HepG2 (cell line): ENCODE measurements at regions not wholly inside any gene's neighbourhood (a gene's known extent, or its start where the extent isn't known, plus 50 kb on each side); places are given as distances from the start of the nearest gene placed in this dataset.

Experiments used
- ATAC-seq: fragments of 200-7000 bp; cut with Tn5 transposase; 3 replicates; pipeline ENCODE4 v1.9.1; 2020; ENCODE audit warnings: mild to moderate bottlenecking, moderate library complexity
- BruUV-seq: library from RNA; stranded (reverse); fragments of 400-500 nt; replicated peaks from 2 replicates; lab custom pipeline; 2021; lab: Mats Ljungman, UMichigan
- CTCF ChIA-PET: fragments of 300-600 bp; formaldehyde crosslinking; extraction: SDS; loops from one replicate; lab custom pipeline; 2021; ENCODE audit warnings: low total read pairs, inconsistent platforms, low intra/inter-chr PET ratio; lab: Yijun Ruan, JAX
- POLR2A ChIA-PET: fragments of 350-600 bp; sonication (Branson Sonifier 250); formaldehyde crosslinking; loops from one replicate; lab custom pipeline; 2020; ENCODE audit warnings: antibody characterized with exemption, inconsistent platforms; lab: Yijun Ruan, JAX
- DNase-seq: peaks from one replicate; pipeline ENCODE4 v3.0.0-alpha.2; 2015; ENCODE audit warnings: low spot score
- FAIRE-seq: peaks from 3 replicates; lab custom pipeline; 2011; peaks lifted over from hg19 to GRCh38; lab: Jason Lieb, UNC
- H2AFZ ChIP-seq: one replicate; pipeline ENCODE4 v1.6.1; 2011; ENCODE audit warnings: low read length, inconsistent platforms
- H3K27ac ChIP-seq: fragments of 300-600 bp; 3 replicates; pipeline ENCODE4 v1.8.0; 2011; ENCODE audit warnings: mixed run types, mild to moderate bottlenecking, mixed read lengths, low read length, inconsistent platforms; ENCODE audit not compliant: insufficient read depth; ENCODE audit errors: extremely low read length
- H3K27me3 ChIP-seq, 2 experiments: fragments of 200-600 bp in 1 of 2; 2 replicates in 1 of 2; 3 replicates in 1 of 2; pipeline versions ENCODE4 v1.6.0 to v1.8.0; 2011; ENCODE audit warnings: low read length in 2 of 2, mild to moderate bottlenecking in 2 of 2, moderate library complexity in 2 of 2, inconsistent platforms in 1 of 2; ENCODE audit not compliant: insufficient read depth in 2 of 2, control insufficient read depth in 1 of 2
- H3K36me3 ChIP-seq, 2 experiments: fragments of 200-600 bp in 1 of 2; replicated peaks in 1 of 2; 2 replicates in 1 of 2; 3 replicates in 1 of 2; pipeline versions ENCODE4 v1.5.1 to v1.8.0; 2011; ENCODE audit warnings: low read length in 2 of 2, inconsistent platforms in 1 of 2; ENCODE audit not compliant: insufficient read depth in 2 of 2, control insufficient read depth in 1 of 2
- H3K4me1 ChIP-seq: 2 replicates; pipeline ENCODE4 v1.5.1; 2012; ENCODE audit warnings: low read length, inconsistent platforms; ENCODE audit not compliant: insufficient read depth
- H3K4me2 ChIP-seq: 2 replicates; pipeline ENCODE4 v1.6.0; 2011; ENCODE audit warnings: low read depth, low read length, inconsistent platforms
- H3K4me3 ChIP-seq, 3 experiments: fragments of 200-600 bp in 1 of 3; sonication (generic), shearing (Covaris generic) in 1 of 3; replicated peaks in 1 of 3; 2 replicates each; pipeline ENCODE4 v1.5.1; 2011 to 2016; ENCODE audit warnings: low read length in 3 of 3, inconsistent platforms in 2 of 3, low read depth in 2 of 3, mild to moderate bottlenecking in 2 of 3, control low read depth in 1 of 3, mixed read lengths in 1 of 3; ENCODE audit not compliant: insufficient read depth in 1 of 3
- H3K79me2 ChIP-seq: one replicate; pipeline ENCODE4 v1.6.1; 2011; ENCODE audit warnings: low read length, inconsistent platforms; ENCODE audit not compliant: insufficient read depth
- H3K9ac ChIP-seq: 2 replicates; pipeline ENCODE4 v1.6.0; 2011; ENCODE audit warnings: mild to moderate bottlenecking, low read depth, low read length, inconsistent platforms; ENCODE audit not compliant: insufficient read depth
- H3K9me3 ChIP-seq: 2 replicates; pipeline ENCODE4 v1.5.1; 2012; ENCODE audit warnings: mild to moderate bottlenecking, low read length
- H4K20me1 ChIP-seq: 2 replicates; pipeline ENCODE4 v1.6.0; 2011; ENCODE audit warnings: inconsistent platforms, mild to moderate bottlenecking, low read length, moderate library complexity; ENCODE audit not compliant: insufficient read depth
- ARHGAP35 ChIP-seq: sonication (generic); formaldehyde crosslinking; IDR thresholded peaks from 2 replicates; pipeline ENCODE4 v1.9.0; 2022; ENCODE audit warnings: mild to moderate bottlenecking, inconsistent platforms, moderate library complexity, missing genetic modification reagents, borderline replicate concordance
- ATF3 ChIP-seq: sonication (generic); formaldehyde crosslinking; IDR thresholded peaks from 2 replicates; pipeline ENCODE4 v1.4.0; 2020; ENCODE audit warnings: missing genetic modification reagents
- DNMT3B ChIP-seq: conservative IDR thresholded peaks from 2 replicates; pipeline ENCODE4 v1.6.1; 2016; ENCODE audit warnings: missing biosample characterization, control low read depth
- GLI4 ChIP-seq: sonication (generic); formaldehyde crosslinking; IDR thresholded peaks from 2 replicates; pipeline ENCODE4 v1.5.1; 2020; ENCODE audit warnings: missing genetic modification reagents, mild to moderate bottlenecking, moderate library complexity, borderline replicate concordance
- PAXIP1 ChIP-seq: sonication (generic); formaldehyde crosslinking; conservative IDR thresholded peaks from 2 replicates; pipeline ENCODE4 v1.4.0; 2020; ENCODE audit warnings: mild to moderate bottlenecking, missing genetic modification reagents, moderate library complexity
- PLRG1 ChIP-seq: fragments of 450-650 bp; conservative IDR thresholded peaks from 2 replicates; pipeline ENCODE4 v1.6.1; 2016
- REL ChIP-seq: sonication (generic); formaldehyde crosslinking; conservative IDR thresholded peaks from 2 replicates; pipeline ENCODE4 v1.8.0; 2022; ENCODE audit warnings: mild to moderate bottlenecking, missing genetic modification reagents, moderate library complexity
- SKI ChIP-seq: fragments of 450-650 bp; IDR thresholded peaks from one replicate; pipeline ENCODE4 v1.6.1; 2018; ENCODE audit warnings: mild to moderate bottlenecking; ENCODE audit not compliant: partially characterized antibody
- YEATS4 ChIP-seq: sonication (generic); formaldehyde crosslinking; IDR thresholded peaks from 2 replicates; pipeline ENCODE4 v1.4.0; 2020; ENCODE audit warnings: missing genetic modification reagents, borderline replicate concordance
- ZNF10 ChIP-seq: sonication (generic); formaldehyde crosslinking; IDR thresholded peaks from 2 replicates; pipeline ENCODE4 v1.4.0; 2020; ENCODE audit warnings: mild to moderate bottlenecking, low read depth, missing genetic modification reagents, borderline replicate concordance
- ZNF782 ChIP-seq: sonication (generic); formaldehyde crosslinking; IDR thresholded peaks from 2 replicates; pipeline ENCODE4 v1.4.0; 2020; ENCODE audit warnings: missing genetic modification reagents, mild to moderate bottlenecking, borderline replicate concordance
- WGBS: methylation state at CpG from one replicate; pipeline ENCODE4 v1.1.6; 2017; ENCODE audit warnings: low lambda C conversion rate; 5-methylcytosine and 5-hydroxymethylcytosine counted together
- in situ Hi-C: cut with HindIII; loops from 2 replicates; pipeline ENCODE4 v1.10.0; 2017; ENCODE audit warnings: low pct_unique_long_range_greater_than_20kb; ENCODE audit not compliant: extremely low pct_ligation_motif_present
- intact Hi-C: fragments of 100-400 bp; cut with micrococcal nuclease; formaldehyde crosslinking; loops from one replicate; pipeline ENCODE4 v1.10.0; 2022; ENCODE audit not compliant: unreplicated experiment

- no TSS peak for BruUV-seq
- intact Hi-C loops = no loop called here
- H3K9ac ChIP-seq = no peak overlapping the region
- ChIA-PET POLR2A (no interaction called here), CTCF (no interaction called here)
- 0% methylated on average over 2 of the region's 2 CpGs for WGBS
- no peaks in the 10 kb centered on the region for H3K79me2 ChIP-seq
- no peak overlapping the region for H3K27ac ChIP-seq
- DNase-seq (no peak), ATAC-seq (no peak), FAIRE-seq (no peak)
- in situ Hi-C loops = no loop called here
- no peaks in the 10 kb centered on the region for H4K20me1 ChIP-seq
- no peaks in the 10 kb centered on the region for H3K4me1 ChIP-seq
- no peak overlapping the region for H3K4me2 ChIP-seq
- H3K4me3 ChIP-seq = no peak overlapping the region
- H2AFZ ChIP-seq = no peak overlapping the region
- peaks cover 80% of the 10 kb centered on the region for H3K9me3 ChIP-seq
- H3K27me3 ChIP-seq = no peaks in the 10 kb centered on the region
- H3K36me3 ChIP-seq = no peaks in the 10 kb centered on the region
- no peak for TF ChIP-seq SKI
- TF ChIP-seq ZNF10 (CRISPR knock-in tag) = no peak
- no peak for TF ChIP-seq PLRG1
- no peak for TF ChIP-seq YEATS4
- no peak for TF ChIP-seq REL (CRISPR knock-in tag)
- TF ChIP-seq GLI4 (CRISPR knock-in tag) = no peak
Observed at GRCh38 chr13:80712026-80712425, 371.1 kb upstream of the SPRY2 start.

- Histone ChIP-seq H3K4me3 (no peak overlapping the region), H2AFZ (no peak overlapping the region), H4K20me1 (no peaks in the 10 kb centered on the region), H3K9me3 (peaks cover 79% of the 10 kb centered on the region), H3K79me2 (no peaks in the 10 kb centered on the region), H3K4me1 (no peaks in the 10 kb centered on the region), H3K27me3 (no peaks in the 10 kb centered on the region), H3K36me3 (no peaks in the 10 kb centered on the region), H3K4me2 (no peak overlapping the region), H3K27ac (no peak overlapping the region), H3K9ac (no peak overlapping the region)
- no TSS peak for BruUV-seq
- in situ Hi-C loops = no loop called here
- POLR2A ChIA-PET = no interaction called here
- FAIRE-seq = no peak
- DNase-seq = no peak
- TF ChIP-seq ZNF782 (CRISPR knock-in tag) (no peak), PAXIP1 (CRISPR knock-in tag) (no peak), DNMT3B (CRISPR knock-in tag) (no peak), ATF3 (CRISPR knock-in tag) (no peak), ARHGAP35 (CRISPR knock-in tag) (no peak)
- no peak for ATAC-seq
- CTCF ChIA-PET = no interaction called here
- intact Hi-C loops = no loop called here
Observed at GRCh38 chr13:80708791-80709190, 367.9 kb upstream of the SPRY2 start.
